Pancreas (tissue), 10 donors: ENCODE measurements at regions not wholly inside any gene's neighbourhood (a gene's known extent, or its start where the extent isn't known, plus 50 kb on each side); places are given as distances from the start of the nearest gene placed in this dataset.

Experiments used
- ATAC-seq, 4 donors: fragments of 200-7000 bp; cut with Tn5 transposase; one replicate each; pipeline versions ENCODE4 v1.8.0 to v1.9.1; 2020; ENCODE audit warnings: mild to moderate bottlenecking in 4 of 4, moderate library complexity in 4 of 4
- DNase-seq, 6 donors: peaks; one replicate each; pipeline ENCODE4 v3.0.0-alpha.2; 2020
- FAIRE-seq: peaks from 2 replicates; lab custom pipeline; 2012; peaks lifted over from hg19 to GRCh38; lab: Jason Lieb, UNC
- H3K27ac ChIP-seq, 4 donors: fragments of 200-600 bp; sonication (generic); 1 replicate in 3 of 4; 2 replicates in 1 of 4; pipeline versions ENCODE4 v1.5.0 to v1.8.0; 2020
- H3K27me3 ChIP-seq, 4 donors: fragments of 200-600 bp; one replicate each; pipeline ENCODE4 v1.8.0; 2021
- H3K36me3 ChIP-seq, 3 donors: fragments of 200-600 bp; sonication (generic) in 1 of 3; one replicate each; pipeline versions ENCODE4 v1.5.0 to v1.8.0; 2020 to 2021
- H3K4me1 ChIP-seq, 3 donors: fragments of 200-600 bp; one replicate each; pipeline ENCODE4 v1.8.0; 2021
- H3K4me3 ChIP-seq, 4 donors: fragments of 200-600 bp; sonication (generic) in 2 of 4; one replicate each; pipeline versions ENCODE4 v1.5.0 to v1.8.0; 2020 to 2021
- H3K9me3 ChIP-seq, 4 donors: fragments of 200-600 bp; one replicate each; pipeline ENCODE4 v1.8.0; 2021
- WGBS, 2 donors: extraction: QIAGEN DNeasy Blood & Tissue Kit; methylation state at CpG; one replicate each; pipeline ENCODE4 v1.1.7; 2013; 5-methylcytosine and 5-hydroxymethylcytosine counted together
- intact Hi-C, 3 donors: fragments of 100-400 bp; cut with DNase I; formaldehyde crosslinking; loops; one replicate each; pipeline versions ENCODE4 v1.11.1 to v1.14.2; 2022
- TF ChIP-seq, protein P1 (sequence below), 4 donors: fragments of 200-600 bp; sonication (generic) in 3 of 4; IDR thresholded peaks; one replicate each; pipeline versions ENCODE4 v1.5.0 to v1.8.0; 2021; ENCODE audit warnings: antibody characterized with exemption in 4 of 4
- donor health status: healthy with polysubstance abuse.
- donor health status: DM: no; HTN: no; CAD: no; lungs with moderate emphysema.
- donor health status: DM: no; HTN: no; CAD: no.
- donor health status: control.
- donor health status: control.
- donor health status: Bipolar disorder and iron deficiency.
- donor health status: DM: yes; HTN: yes; CAD: no.
- donor health status: DM: no; HTN: no; CAD: no.
- donor health status: DM: no; HTN: no; CAD: no.
- donor health status: DM: yes; HTN: yes; CAD: no.

DNA sequence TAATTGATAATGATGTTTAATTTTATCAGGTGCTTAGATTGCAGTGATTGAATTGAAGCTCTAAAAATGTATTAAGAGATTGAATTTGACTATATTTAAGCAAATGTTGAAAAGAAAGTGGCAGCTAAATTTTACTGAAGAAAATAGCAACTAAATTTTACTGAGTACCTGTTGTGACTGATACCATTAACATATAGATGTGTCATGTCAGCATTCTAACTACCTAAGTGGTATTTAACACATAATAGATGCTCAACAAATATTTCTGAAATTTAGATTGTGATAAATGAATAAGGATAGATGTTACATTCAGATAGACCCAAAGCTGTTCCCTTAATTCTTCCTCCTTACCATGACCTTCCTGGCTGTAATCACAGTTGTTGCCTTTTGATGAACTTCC is 350.9 kb upstream of the VWC2 start:
- no peak for FAIRE-seq
- no peaks in the 10 kb centered on the region for H3K9me3 ChIP-seq
- TF ChIP-seq, protein P1, sequence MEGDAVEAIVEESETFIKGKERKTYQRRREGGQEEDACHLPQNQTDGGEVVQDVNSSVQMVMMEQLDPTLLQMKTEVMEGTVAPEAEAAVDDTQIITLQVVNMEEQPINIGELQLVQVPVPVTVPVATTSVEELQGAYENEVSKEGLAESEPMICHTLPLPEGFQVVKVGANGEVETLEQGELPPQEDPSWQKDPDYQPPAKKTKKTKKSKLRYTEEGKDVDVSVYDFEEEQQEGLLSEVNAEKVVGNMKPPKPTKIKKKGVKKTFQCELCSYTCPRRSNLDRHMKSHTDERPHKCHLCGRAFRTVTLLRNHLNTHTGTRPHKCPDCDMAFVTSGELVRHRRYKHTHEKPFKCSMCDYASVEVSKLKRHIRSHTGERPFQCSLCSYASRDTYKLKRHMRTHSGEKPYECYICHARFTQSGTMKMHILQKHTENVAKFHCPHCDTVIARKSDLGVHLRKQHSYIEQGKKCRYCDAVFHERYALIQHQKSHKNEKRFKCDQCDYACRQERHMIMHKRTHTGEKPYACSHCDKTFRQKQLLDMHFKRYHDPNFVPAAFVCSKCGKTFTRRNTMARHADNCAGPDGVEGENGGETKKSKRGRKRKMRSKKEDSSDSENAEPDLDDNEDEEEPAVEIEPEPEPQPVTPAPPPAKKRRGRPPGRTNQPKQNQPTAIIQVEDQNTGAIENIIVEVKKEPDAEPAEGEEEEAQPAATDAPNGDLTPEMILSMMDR (IDR thresholded peaks at IDR 0.05): no peak
- H3K27me3 ChIP-seq: no peaks in the 10 kb centered on the region
- ATAC-seq: no peak
- no peaks in the 10 kb centered on the region for H3K36me3 ChIP-seq
- H3K4me3 ChIP-seq: no peak overlapping the region
- H3K27ac ChIP-seq: no peak overlapping the region
- H3K4me1 ChIP-seq: no peaks in the 10 kb centered on the region
- DNase-seq: no peak
- intact Hi-C loops: no loop called here

DNA sequence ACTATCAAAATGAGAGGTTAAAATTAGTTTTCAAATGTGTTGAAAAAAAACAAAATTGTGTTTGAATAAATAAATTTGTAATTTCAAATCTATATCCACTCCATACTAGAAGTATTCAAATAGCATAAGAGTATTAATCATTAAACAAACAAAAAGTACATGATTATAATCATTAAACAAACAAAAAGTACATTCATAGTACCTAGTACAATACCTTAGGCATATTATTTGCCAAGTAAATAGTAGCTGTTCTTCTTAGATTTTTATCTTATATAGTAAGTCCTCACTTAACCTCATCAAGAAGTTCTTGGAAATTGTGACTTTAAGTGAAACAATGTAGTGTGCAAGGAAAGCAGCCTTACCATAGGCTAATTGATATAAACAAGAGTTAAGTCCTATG is 349.3 kb upstream of the VWC2 start:
- ATAC-seq (no peak), DNase-seq (no peak), FAIRE-seq (no peak)
- TF ChIP-seq, protein P1 (IDR thresholded peaks at IDR 0.05): no peak
- no peak overlapping the region for H3K27ac ChIP-seq
- no peaks in the 10 kb centered on the region for H3K27me3 ChIP-seq
- intact Hi-C loops: no loop called here
- no peaks in the 10 kb centered on the region for H3K36me3 ChIP-seq
- no peak overlapping the region for H3K4me3 ChIP-seq
- H3K4me1 ChIP-seq: no peaks in the 10 kb centered on the region
- H3K9me3 ChIP-seq: no peaks in the 10 kb centered on the region

DNA sequence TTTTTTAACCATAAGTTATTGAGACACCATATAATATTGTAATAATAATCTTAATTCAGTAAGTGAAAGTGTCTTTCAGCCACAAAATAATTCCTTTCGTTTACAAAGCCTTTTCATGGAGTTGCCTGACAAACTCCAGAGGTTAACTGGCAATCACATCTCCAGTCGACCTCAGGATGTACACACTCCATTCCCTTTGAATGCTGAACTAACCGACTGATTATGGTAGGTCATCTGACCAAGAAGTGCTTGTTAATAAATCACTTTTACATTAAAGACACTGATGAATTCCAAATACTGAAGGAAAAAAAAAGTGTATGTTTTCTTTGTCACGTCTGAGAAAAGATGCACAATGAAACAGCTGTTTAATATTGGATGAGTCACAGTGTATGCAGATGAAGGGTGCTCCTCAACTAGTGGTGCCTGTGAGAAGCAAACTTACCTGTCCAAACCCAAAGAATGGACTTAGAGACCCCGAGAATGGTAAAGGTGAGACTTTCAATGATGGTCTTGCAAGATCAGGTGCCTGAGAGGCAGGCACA is 348.1 kb upstream of the VWC2 start:
- no peak overlapping the region for H3K4me3 ChIP-seq
- DNase-seq: no peak
- intact Hi-C loops: no loop called here

DNA sequence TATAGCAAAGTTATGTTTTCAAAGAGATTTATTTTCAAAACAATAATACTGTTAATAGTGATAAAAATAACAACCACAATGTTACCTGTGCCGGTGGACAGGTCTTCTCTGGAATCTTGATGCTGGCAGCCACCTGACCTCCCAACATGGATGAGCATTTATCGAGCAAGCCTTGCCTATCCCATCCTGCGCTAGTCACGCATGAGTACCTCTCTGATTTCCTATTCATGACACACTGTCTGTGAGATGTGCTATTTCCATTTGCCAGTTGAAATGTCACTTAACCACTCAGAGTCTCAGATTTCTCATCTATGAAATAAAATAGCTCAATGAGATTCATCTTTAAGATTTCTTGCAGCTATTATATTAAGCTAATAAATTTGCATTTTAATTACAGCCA is 341.2 kb upstream of the VWC2 start:
- TF ChIP-seq, protein P1 (IDR thresholded peaks at IDR 0.05): no peak

More for the DNA sequence above, 348.1 kb upstream of the VWC2 start:
- WGBS, 2 donors: 32 to 43% methylated on average over 5 of the region's 5 CpGs
- no peaks in the 10 kb centered on the region for H3K36me3 ChIP-seq
- TF ChIP-seq, protein P1 (IDR thresholded peaks at IDR 0.05): no peak
- FAIRE-seq: no peak
- H3K27ac ChIP-seq: no peak overlapping the region
- H3K9me3 ChIP-seq: no peaks in the 10 kb centered on the region
- no peaks in the 10 kb centered on the region for H3K27me3 ChIP-seq
- no peaks in the 10 kb centered on the region for H3K4me1 ChIP-seq
- ATAC-seq: no peak

DNA sequence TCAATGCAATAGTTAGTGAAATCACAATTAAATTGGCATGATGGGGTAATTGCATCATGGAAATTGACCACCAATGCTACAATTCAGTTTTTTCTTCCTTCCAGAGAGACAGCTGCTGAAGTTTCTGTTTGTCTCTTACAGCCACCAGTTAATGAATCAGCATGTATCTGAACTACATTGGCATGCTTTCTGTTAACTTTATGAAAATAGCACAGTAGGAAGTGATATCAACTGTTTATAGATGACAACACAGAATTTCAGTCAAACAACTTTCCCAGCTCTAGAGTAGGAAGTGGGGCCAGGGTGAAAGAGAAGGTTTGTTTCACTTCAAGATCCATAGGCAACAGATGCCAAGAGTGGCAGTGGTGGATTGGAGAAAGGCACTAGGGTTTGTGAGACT is 339.6 kb upstream of the VWC2 start:
- no peak overlapping the region for H3K4me3 ChIP-seq
- intact Hi-C loops: no loop called here
- no peaks in the 10 kb centered on the region for H3K36me3 ChIP-seq
- FAIRE-seq: no peak
- no peak overlapping the region for H3K27ac ChIP-seq
- no peak for DNase-seq
- H3K27me3 ChIP-seq: no peaks in the 10 kb centered on the region
- TF ChIP-seq, protein P1 (IDR thresholded peaks at IDR 0.05): no peak
- no peaks in the 10 kb centered on the region for H3K9me3 ChIP-seq
- no peaks in the 10 kb centered on the region for H3K4me1 ChIP-seq
- no peak for ATAC-seq

More for the DNA sequence above, 341.2 kb upstream of the VWC2 start:
- no peak overlapping the region for H3K27ac ChIP-seq
- intact Hi-C loops: no loop called here
- H3K9me3 ChIP-seq: no peaks in the 10 kb centered on the region
- FAIRE-seq (no peak), ATAC-seq (no peak), DNase-seq (no peak)
- H3K36me3 ChIP-seq: no peaks in the 10 kb centered on the region
- WGBS, 2 donors: 78 to 86% methylated on average over 4 of the region's 4 CpGs
- no peaks in the 10 kb centered on the region for H3K27me3 ChIP-seq
- H3K4me3 ChIP-seq: no peak overlapping the region
- H3K4me1 ChIP-seq: no peaks in the 10 kb centered on the region
